NOMO-1 (cell line): ENCODE measurements at regions not wholly inside any gene's neighbourhood (a gene's known extent, or its start where the extent isn't known, plus 50 kb on each side); places are given as distances from the start of the nearest gene placed in this dataset.
"Not testable (repeated sequence)": the region's sequence is repeated elsewhere in the genome, so short reads cannot be mapped to it uniquely, and the experiment has no call there.

Source experiments
- DNase-seq, 2 experiments: peaks; one replicate each; lab custom pipeline; 2025; ENCODE audit not compliant: unreplicated experiment in 2 of 2; lab: John Stamatoyannopoulos, UW

DNA sequence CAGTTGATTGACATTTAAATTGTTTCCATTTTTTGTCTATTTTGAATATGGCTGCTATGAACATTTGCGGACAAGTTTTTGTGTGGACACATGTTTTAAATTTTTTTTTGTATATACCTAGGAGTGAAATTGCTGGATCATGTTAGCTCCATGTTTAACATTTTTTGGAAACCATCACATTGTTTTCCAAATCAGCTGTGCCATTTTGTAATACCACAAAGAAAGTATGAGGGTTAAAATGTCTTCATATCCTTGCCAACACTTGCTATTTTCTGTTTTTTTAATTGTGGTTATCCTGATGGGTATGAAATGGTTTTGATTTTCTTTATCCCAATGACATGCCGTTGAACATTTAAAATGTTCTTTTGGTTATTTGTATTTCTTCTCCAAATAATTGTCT is 52.1 kb downstream of the CARTPT start:
- no peak for DNase-seq

DNA sequence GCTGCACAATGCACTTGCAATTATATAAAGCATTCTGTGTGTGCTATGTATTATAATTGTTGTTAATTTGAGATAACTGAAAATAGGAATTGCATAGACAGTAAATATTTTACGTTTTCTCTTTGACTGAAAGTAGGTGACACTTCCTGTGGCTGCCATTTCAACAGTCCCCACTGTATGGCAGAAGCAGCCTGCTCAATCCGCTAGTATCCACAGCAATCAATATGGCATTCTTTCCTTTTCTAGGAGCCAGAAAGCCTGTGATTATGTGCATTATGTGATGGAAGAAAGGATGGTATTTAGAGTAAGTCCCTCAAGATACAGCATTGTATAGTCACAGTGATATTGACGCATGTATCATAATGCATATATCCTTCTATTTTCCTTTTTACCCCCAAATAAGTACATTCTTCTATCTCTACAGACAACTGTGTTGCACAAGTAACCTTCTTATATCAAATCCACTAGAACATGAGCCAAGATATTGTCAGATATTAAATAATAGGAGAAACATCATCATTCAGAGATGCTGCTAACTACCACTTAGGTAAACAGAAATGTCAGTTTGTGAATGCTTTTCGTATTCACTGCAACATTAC is 59.7 kb downstream of the CARTPT start:
- peak in 1 of 2 experiments; percentile 4 for DNase-seq

DNA sequence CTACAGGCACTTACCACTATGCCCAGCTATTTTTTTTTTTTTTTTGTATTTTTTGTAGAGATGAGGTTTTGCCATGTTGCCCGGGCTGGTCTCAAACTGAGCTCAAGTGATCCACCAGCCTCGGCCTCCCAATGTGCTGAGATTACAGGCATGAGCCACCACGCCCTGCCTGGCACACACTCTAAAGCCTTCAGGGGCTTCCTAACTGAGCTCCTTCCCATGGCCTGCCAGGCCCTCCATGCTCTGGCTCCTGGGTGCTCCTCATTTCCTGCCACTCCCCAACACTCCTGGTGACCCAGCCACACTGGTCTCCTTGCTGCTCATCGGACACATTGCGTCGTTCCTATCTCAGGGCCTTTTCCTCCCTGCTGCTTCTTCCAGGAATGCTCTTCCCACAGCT is 61.5 kb downstream of the CARTPT start:
- no peak for DNase-seq

- no peak for DNase-seq
Measured at GRCh38 chr5:71782393-71782770, 63.3 kb downstream of the CARTPT start.

DNA sequence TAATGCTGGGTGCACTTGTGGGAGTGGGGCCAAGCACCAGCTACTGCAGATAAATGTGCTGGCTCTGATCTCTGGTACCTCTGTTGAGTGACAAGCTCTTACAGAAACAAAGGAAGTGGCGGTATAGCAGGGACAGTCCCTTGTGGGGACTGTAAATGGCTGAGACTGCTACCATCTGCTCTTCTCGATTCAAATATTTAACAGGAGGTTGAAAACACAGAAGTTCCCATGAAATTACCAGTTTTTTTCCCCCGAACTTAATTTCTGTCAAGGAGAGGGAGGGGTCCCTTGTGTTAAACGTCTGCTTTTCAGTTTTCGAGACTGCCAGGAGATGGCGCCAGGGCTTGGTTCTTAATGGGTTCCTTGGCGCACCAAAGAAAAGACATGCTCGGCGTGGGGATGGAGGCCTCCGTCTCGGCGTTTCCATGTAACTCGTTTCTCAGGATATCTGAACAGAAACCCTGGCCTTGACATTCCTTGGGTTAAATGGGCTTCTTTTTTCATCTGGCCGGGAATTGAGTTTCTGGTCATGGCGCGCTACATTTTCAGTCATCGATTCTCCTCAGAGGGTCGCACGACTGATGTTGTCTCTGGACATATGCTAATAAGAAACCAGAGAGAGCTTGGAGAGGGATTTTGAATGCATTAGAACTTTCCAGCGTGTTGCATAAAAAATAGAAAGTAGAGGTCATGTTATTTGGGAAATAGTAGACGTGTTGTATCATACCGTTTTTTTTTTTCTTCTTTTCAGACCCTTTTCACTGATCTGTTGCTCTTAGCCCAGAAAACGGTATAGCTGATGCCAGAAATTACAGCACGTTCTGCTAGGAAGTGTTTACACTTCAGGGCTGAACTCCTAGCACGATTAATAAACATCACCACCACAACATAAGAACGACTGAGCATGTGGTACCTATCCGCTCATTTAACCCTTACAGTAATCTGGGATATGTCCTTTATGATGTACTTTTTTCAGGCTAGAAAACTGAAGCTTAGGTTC is 64.0 kb downstream of the CARTPT start:
- DNase-seq = peak; percentile 1 to 2

GRCh38 chr5:71783891-71784290 is 64.8 kb downstream of the CARTPT start:
- no peak for DNase-seq

DNA sequence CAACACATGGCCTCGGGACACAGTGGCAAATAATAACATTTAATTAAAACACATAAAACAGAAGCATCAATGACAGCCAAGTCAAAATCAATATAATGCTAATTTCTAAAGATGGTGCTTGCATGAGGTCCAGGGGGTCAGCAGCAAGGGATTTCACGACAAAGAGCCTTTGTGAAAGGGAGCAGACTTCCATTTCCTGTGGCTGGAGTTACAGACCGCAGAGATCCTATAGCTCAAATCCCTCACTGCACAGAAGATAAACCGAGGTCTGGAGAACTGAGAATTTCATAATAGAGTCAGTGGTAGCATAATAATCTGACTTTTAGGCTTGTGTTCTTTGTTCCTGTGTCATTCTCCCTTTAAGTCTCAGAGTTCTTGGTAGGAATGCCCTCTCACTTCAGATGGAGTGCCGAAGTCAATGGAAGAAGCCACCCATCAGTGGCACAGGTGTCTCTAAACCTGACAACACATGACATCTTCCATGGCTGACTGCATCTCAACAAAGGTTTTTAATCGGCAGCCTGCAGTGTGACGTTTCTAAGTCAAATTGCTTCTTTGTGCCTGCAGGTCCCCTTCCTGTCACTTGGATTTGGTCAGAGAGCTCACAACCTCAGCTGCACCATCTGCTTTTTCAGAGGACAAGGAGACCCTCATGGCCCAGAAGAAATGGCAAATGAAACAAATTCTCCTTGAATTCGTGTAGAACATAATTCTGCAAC is 67.4 kb downstream of the CARTPT start:
- DNase-seq = no peak

GRCh38 chr5:71788794-71789193 is 69.7 kb downstream of the CARTPT start:
- no peak for DNase-seq

GRCh38 chr5:71789746-71790145 is 70.7 kb downstream of the CARTPT start:
- DNase-seq = no peak

DNA sequence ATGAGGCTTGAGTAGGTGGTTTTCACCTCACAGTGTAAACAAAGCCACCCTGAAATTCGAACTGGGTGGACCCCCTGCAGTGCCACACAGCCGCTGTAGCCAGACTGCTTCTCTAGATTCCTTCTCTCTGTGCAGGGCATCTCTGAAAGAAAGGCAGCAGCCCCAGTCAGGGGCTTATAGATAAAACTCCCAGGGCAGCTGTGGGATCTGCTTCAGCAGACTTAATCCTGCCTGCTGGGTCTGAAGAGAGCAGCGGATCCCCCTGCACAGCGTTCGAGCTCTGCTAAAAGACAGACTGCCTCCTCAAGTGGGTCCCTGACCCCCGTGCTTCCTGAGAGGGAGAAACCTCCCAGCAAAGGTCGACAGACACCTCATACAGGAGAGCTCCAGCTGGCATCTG is 71.4 kb downstream of the CARTPT start:
- DNase-seq = no peak

DNA sequence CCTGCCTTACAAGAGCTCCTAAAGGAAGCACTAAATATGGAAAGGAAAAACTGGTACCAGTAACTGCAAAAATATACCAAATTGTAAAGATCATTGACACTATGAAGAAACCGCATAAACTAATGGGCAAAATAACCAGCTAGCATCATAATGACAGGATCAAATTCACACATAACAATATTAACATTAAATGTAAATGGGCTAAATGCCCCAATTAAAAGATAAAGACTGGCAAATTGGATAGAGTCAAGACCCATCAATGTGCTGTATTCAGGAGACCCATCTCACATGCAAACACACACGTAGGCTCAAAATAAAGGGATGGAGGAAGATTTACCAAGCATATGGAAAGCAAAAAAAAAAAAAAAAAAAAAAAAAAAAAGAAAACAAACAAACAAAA is 73.0 kb downstream of the CARTPT start:
- not testable (repeated sequence) for DNase-seq

DNA sequence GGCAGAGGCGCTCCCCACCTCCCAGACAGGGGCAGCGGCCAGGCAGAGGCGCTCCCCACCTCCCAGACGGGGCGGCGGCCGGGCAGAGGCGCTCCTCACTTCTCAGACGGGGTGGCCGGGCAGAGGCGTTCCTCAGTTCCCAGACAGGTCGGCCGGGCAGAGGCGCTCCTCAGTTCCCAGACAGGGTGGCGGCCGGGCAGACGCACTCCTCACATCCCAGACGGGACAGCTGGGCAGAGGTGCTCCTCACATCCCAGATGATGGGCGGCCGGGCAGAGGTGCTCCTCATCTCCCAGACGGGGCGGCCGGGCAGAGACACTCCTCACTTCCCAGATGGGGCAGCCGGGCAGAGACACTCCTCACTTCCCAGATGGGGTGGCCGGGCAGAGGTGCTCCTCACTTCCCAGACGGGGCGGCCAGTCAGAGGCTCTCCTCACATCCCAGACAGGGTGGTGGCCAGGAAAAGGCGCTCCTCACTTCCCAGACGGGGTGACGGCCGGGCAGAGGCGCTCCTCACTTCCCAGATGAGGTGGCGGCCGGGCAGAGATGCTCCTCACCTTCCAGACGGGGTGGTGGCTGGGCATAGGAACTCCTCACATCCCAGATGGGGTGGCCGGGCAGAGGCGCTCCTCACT is 75.1 kb downstream of the CARTPT start:
- DNase-seq = no peak

- no peak for DNase-seq
Measured at GRCh38 chr5:71802673-71803072, 83.6 kb downstream of the CARTPT start.

DNA sequence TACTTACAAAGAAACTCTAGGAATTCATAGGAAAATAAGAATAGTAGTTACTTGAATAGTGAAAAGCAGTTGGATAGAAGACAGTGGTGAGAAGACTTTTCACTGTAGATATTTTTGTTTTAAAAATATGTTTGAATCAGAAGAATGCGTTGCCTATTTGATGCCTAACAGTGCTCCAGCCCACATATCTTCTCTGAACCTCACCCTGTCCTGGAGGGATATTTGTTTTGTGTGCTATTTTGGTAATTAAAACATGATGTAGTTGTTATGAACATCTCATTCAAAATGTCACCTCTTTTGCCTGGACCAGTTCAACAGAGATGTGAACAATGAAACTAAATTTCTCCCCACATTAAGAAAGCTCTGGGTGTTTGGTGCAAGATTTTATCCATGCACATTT is 87.6 kb downstream of the CARTPT start:
- no peak for DNase-seq

DNA sequence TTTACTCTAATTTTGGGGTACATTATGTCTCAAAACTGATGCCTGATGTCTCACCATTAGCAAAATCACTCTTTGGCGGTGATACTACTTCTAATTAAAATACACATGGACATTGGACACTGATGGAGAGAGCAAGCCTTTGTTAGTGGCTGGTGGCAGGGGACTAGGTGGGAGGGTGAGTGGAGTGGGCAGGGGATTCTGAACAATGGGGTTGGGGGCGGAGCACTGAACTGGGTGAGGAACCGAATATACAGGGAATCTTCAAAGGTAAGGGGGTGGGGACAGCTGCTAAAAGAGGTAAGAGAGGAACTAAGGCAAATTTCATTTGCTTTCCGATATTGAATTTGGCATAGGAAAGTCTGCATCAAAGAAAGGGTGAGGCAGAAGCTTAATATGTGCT is 88.8 kb downstream of the CARTPT start:
- DNase-seq = no peak

DNA sequence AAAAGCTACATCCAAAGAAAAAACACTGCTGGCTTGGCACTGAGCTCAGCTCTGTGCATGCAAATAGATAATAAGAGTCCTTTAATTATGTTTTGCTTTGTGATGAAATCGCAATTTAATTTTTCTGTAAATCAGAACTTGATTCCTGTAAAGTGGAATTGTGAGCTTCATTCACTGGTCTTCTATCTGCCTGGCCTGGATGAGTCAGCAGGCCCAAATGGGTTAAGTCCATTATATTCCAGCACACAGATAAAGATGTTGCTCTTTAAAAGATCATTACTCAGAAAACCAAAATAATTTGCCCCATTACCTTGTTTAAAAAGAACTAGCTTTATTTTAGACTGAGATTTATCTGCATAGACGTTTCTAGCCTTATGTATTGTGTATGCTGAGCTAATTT is 90.4 kb downstream of the CARTPT start:
- DNase-seq = no peak

GRCh38 chr5:71810023-71810422 is 90.9 kb downstream of the CARTPT start:
- DNase-seq = no peak

GRCh38 chr5:71810471-71811195 is 91.6 kb downstream of the CARTPT start:
- DNase-seq = no peak

DNA sequence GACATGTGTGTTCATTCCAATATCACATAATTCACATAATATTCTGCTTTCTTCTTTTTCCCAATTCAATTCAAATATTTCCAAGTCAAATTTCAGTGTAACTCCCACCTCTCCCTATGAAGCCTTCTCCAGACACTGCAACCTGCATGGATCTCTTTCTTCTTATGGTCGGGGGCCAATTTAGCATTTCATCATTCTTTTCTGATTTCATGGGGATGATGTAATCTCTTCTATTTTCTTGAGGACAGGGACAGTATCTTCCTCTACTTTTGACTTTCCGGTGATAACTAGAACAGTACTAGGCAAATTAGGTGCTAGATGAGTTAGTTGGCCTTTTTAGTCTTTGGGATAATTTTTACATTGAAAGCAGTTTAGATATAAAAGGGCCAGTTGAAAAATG is 92.7 kb downstream of the CARTPT start:
- DNase-seq = no peak

- DNase-seq = no peak
Measured at GRCh38 chr5:71816307-71816706, 97.2 kb downstream of the CARTPT start.
